ENCODE measurements at regions not wholly inside any gene's neighbourhood (a gene's known extent, or its start where the extent isn't known, plus 50 kb on each side); places are given as distances from the start of the nearest gene placed in this dataset.

- Histone ChIP-seq H3K36me3 (ENCODE audit: insufficient read depth, low read length) (no peaks in the 10 kb centered on the region), H3K27me3 (ENCODE audit: insufficient read depth, low read length) (peaks cover 68% of the 10 kb centered on the region), H3K4me3 (ENCODE audit: low read depth, low read length) (no peak overlapping the region), H3K4me1 (ENCODE audit: control insufficient read depth, insufficient read depth, low read length, unreplicated experiment) (no peaks in the 10 kb centered on the region), H2AFZ (ENCODE audit: low read length, unreplicated experiment) (no peak overlapping the region), H3K79me2 (ENCODE audit: control insufficient read depth, insufficient read depth, low read length, unreplicated experiment) (no peaks in the 10 kb centered on the region), H3K27ac (ENCODE audit: low read depth, low read length) (no peak overlapping the region)
Observed at GRCh38 chr5:135662061-135662481, 83.3 kb upstream of the CXCL14 start.

- Histone ChIP-seq H3K79me2 (ENCODE audit: control insufficient read depth, insufficient read depth, low read length, unreplicated experiment) (no peaks in the 10 kb centered on the region), H3K36me3 (ENCODE audit: insufficient read depth, low read length) (no peaks in the 10 kb centered on the region), H3K27ac (ENCODE audit: low read depth, low read length) (no peak overlapping the region), H3K27me3 (ENCODE audit: insufficient read depth, low read length) (peaks cover 63% of the 10 kb centered on the region), H3K4me1 (ENCODE audit: control insufficient read depth, insufficient read depth, low read length, unreplicated experiment) (no peaks in the 10 kb centered on the region), H3K4me3 (ENCODE audit: low read depth, low read length) (no peak overlapping the region), H2AFZ (ENCODE audit: low read length, unreplicated experiment) (no peak overlapping the region)
Observed at GRCh38 chr5:135660826-135661575, 82.2 kb upstream of the CXCL14 start.

- no peak overlapping the region for H3K4me3 ChIP-seq (ENCODE audit: low read depth, low read length)
- no peak overlapping the region for H2AFZ ChIP-seq (ENCODE audit: low read length, unreplicated experiment)
- peaks cover 59% of the 10 kb centered on the region for H3K27me3 ChIP-seq (ENCODE audit: insufficient read depth, low read length)
- no peak overlapping the region for H3K27ac ChIP-seq (ENCODE audit: low read depth, low read length)
- no peaks in the 10 kb centered on the region for H3K4me1 ChIP-seq (ENCODE audit: control insufficient read depth, insufficient read depth, low read length, unreplicated experiment)
- no peaks in the 10 kb centered on the region for H3K79me2 ChIP-seq (ENCODE audit: control insufficient read depth, insufficient read depth, low read length, unreplicated experiment)
- H3K36me3 ChIP-seq (ENCODE audit: insufficient read depth, low read length): no peaks in the 10 kb centered on the region
Observed at GRCh38 chr5:135657536-135658305, 78.9 kb upstream of the CXCL14 start.

GRCh38 chr5:135655468-135655815 is 76.7 kb upstream of the CXCL14 start:
- H3K27me3 ChIP-seq (ENCODE audit: insufficient read depth, low read length): peaks cover 48% of the 10 kb centered on the region
- no peak overlapping the region for H3K27ac ChIP-seq (ENCODE audit: low read depth, low read length)
- H3K4me3 ChIP-seq (ENCODE audit: low read depth, low read length): no peak overlapping the region
- no peaks in the 10 kb centered on the region for H3K36me3 ChIP-seq (ENCODE audit: insufficient read depth, low read length)
- H3K79me2 ChIP-seq (ENCODE audit: control insufficient read depth, insufficient read depth, low read length, unreplicated experiment): no peaks in the 10 kb centered on the region
- no peaks in the 10 kb centered on the region for H3K4me1 ChIP-seq (ENCODE audit: control insufficient read depth, insufficient read depth, low read length, unreplicated experiment)
- no peak overlapping the region for H2AFZ ChIP-seq (ENCODE audit: low read length, unreplicated experiment)

- no peak overlapping the region for H2AFZ ChIP-seq (ENCODE audit: low read length, unreplicated experiment)
- no peak overlapping the region for H3K27ac ChIP-seq (ENCODE audit: low read depth, low read length)
- no peaks in the 10 kb centered on the region for H3K4me1 ChIP-seq (ENCODE audit: control insufficient read depth, insufficient read depth, low read length, unreplicated experiment)
- no peak overlapping the region for H3K4me3 ChIP-seq (ENCODE audit: low read depth, low read length)
- H3K36me3 ChIP-seq (ENCODE audit: insufficient read depth, low read length): no peaks in the 10 kb centered on the region
- no peaks in the 10 kb centered on the region for H3K79me2 ChIP-seq (ENCODE audit: control insufficient read depth, insufficient read depth, low read length, unreplicated experiment)
- peaks cover 43% of the 10 kb centered on the region for H3K27me3 ChIP-seq (ENCODE audit: insufficient read depth, low read length)
Observed at GRCh38 chr5:135654761-135655467, 76.1 kb upstream of the CXCL14 start.

- peaks cover 27% of the 10 kb centered on the region; the same call in 1 of the 2 replicates for H3K27me3 ChIP-seq (ENCODE audit: insufficient read depth, low read length)
- H3K4me1 ChIP-seq (ENCODE audit: control insufficient read depth, insufficient read depth, low read length, unreplicated experiment): no peaks in the 10 kb centered on the region
- no peak overlapping the region for H3K4me3 ChIP-seq (ENCODE audit: low read depth, low read length)
- no peaks in the 10 kb centered on the region for H3K79me2 ChIP-seq (ENCODE audit: control insufficient read depth, insufficient read depth, low read length, unreplicated experiment)
- H2AFZ ChIP-seq (ENCODE audit: low read length, unreplicated experiment): no peak overlapping the region
- H3K36me3 ChIP-seq (ENCODE audit: insufficient read depth, low read length): no peaks in the 10 kb centered on the region
- H3K27ac ChIP-seq (ENCODE audit: low read depth, low read length): no peak overlapping the region
Observed at GRCh38 chr5:135651156-135651555, 72.4 kb upstream of the CXCL14 start.

- Histone ChIP-seq H3K4me1 (ENCODE audit: control insufficient read depth, insufficient read depth, low read length, unreplicated experiment) (no peaks in the 10 kb centered on the region), H3K27ac (ENCODE audit: low read depth, low read length) (no peak overlapping the region), H3K27me3 (ENCODE audit: insufficient read depth, low read length) (peaks cover 32% of the 10 kb centered on the region), H3K79me2 (ENCODE audit: control insufficient read depth, insufficient read depth, low read length, unreplicated experiment) (no peaks in the 10 kb centered on the region), H2AFZ (ENCODE audit: low read length, unreplicated experiment) (no peak overlapping the region), H3K36me3 (ENCODE audit: insufficient read depth, low read length) (no peaks in the 10 kb centered on the region), H3K4me3 (ENCODE audit: low read depth, low read length) (no peak overlapping the region)
Observed at GRCh38 chr5:135650081-135650480, 71.3 kb upstream of the CXCL14 start.

- Histone ChIP-seq H3K79me2 (ENCODE audit: control insufficient read depth, insufficient read depth, low read length, unreplicated experiment) (no peaks in the 10 kb centered on the region), H3K27me3 (ENCODE audit: insufficient read depth, low read length) (peaks cover 32% of the 10 kb centered on the region), H3K27ac (ENCODE audit: low read depth, low read length) (no peak overlapping the region), H3K4me1 (ENCODE audit: control insufficient read depth, insufficient read depth, low read length, unreplicated experiment) (no peaks in the 10 kb centered on the region), H2AFZ (ENCODE audit: low read length, unreplicated experiment) (no peak overlapping the region), H3K36me3 (ENCODE audit: insufficient read depth, low read length) (no peaks in the 10 kb centered on the region), H3K4me3 (ENCODE audit: low read depth, low read length) (no peak overlapping the region)
Observed at GRCh38 chr5:135649435-135649834, 70.6 kb upstream of the CXCL14 start.

- no peak overlapping the region for H3K27ac ChIP-seq (ENCODE audit: low read depth, low read length)
- H3K27me3 ChIP-seq (ENCODE audit: insufficient read depth, low read length): peaks cover 41% of the 10 kb centered on the region
- H3K79me2 ChIP-seq (ENCODE audit: control insufficient read depth, insufficient read depth, low read length, unreplicated experiment): no peaks in the 10 kb centered on the region
- no peak overlapping the region for H2AFZ ChIP-seq (ENCODE audit: low read length, unreplicated experiment)
- no peaks in the 10 kb centered on the region for H3K36me3 ChIP-seq (ENCODE audit: insufficient read depth, low read length)
- no peak overlapping the region for H3K4me3 ChIP-seq (ENCODE audit: low read depth, low read length)
- H3K4me1 ChIP-seq (ENCODE audit: control insufficient read depth, insufficient read depth, low read length, unreplicated experiment): no peaks in the 10 kb centered on the region
Observed at GRCh38 chr5:135648116-135648515, 69.3 kb upstream of the CXCL14 start.

GRCh38 chr5:135645336-135646180 is 66.8 kb upstream of the CXCL14 start:
- Histone ChIP-seq H3K27ac (ENCODE audit: low read depth, low read length) (no peak overlapping the region), H2AFZ (ENCODE audit: low read length, unreplicated experiment) (no peak overlapping the region), H3K4me1 (ENCODE audit: control insufficient read depth, insufficient read depth, low read length, unreplicated experiment) (no peaks in the 10 kb centered on the region), H3K79me2 (ENCODE audit: control insufficient read depth, insufficient read depth, low read length, unreplicated experiment) (no peaks in the 10 kb centered on the region), H3K36me3 (ENCODE audit: insufficient read depth, low read length) (no peaks in the 10 kb centered on the region), H3K4me3 (ENCODE audit: low read depth, low read length) (no peak overlapping the region), H3K27me3 (ENCODE audit: insufficient read depth, low read length) (peaks cover 57% of the 10 kb centered on the region)

Measured in ACC112 (cell line).